ENCODE measurements at regions not wholly inside any gene's neighbourhood (a gene's known extent, or its start where the extent isn't known, plus 50 kb on each side); places are given as distances from the start of the nearest gene placed in this dataset.

DNA sequence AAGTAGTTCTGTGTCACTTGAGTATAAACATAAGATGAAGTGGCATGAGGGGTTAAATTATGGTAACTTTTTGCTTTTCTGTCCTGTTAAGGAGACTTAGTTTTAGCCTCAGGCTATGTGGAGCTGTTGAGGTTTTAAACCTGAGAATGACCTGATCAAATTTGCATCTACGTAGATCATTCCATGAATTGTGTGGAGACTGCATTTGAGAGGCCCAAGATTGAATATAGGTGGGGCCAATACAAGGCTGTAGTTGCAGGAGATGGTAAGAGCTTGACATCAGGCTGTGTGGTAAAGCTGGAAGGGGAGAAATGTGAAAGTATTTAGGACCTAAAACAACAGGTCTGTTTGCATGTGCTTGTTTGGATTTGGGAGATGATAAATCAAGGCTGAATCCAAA, 249.5 kb downstream of the SLC16A7 start:
- no TSS peak for BruUV-seq (replicated peaks)
- H3K36me3 ChIP-seq (ENCODE audit: insufficient read depth, low read length): no peaks in the 10 kb centered on the region
- DNase-seq (ENCODE audit: low spot score): no peak
- no peak overlapping the region for H2AFZ ChIP-seq (ENCODE audit: low read length)
- no peaks in the 10 kb centered on the region for H4K20me1 ChIP-seq (ENCODE audit: insufficient read depth, low read length)
- ChIA-PET POLR2A (no interaction called here), CTCF (ENCODE audit: unreplicated experiment) (no interaction called here)
- H3K4me1 ChIP-seq (ENCODE audit: insufficient read depth, low read length, poor library complexity, severe bottlenecking): no peaks in the 10 kb centered on the region
- no peak for TF ChIP-seq EZH2phosphoT487 (IDR thresholded peaks at IDR 0.05; ENCODE audit: borderline replicate concordance, low read depth, low read length)
- TF ChIP-seq, protein P1, sequence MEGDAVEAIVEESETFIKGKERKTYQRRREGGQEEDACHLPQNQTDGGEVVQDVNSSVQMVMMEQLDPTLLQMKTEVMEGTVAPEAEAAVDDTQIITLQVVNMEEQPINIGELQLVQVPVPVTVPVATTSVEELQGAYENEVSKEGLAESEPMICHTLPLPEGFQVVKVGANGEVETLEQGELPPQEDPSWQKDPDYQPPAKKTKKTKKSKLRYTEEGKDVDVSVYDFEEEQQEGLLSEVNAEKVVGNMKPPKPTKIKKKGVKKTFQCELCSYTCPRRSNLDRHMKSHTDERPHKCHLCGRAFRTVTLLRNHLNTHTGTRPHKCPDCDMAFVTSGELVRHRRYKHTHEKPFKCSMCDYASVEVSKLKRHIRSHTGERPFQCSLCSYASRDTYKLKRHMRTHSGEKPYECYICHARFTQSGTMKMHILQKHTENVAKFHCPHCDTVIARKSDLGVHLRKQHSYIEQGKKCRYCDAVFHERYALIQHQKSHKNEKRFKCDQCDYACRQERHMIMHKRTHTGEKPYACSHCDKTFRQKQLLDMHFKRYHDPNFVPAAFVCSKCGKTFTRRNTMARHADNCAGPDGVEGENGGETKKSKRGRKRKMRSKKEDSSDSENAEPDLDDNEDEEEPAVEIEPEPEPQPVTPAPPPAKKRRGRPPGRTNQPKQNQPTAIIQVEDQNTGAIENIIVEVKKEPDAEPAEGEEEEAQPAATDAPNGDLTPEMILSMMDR (conservative IDR thresholded peaks at IDR 0.05; ENCODE audit: low read length): no peak
- no peak overlapping the region for H3K4me3 ChIP-seq (ENCODE audit: low read depth, low read length, poor library complexity, severe bottlenecking)
- no peaks in the 10 kb centered on the region for H3K79me2 ChIP-seq (ENCODE audit: insufficient read depth, low read depth, low read length)
- intact Hi-C loops (cut with micrococcal nuclease; ENCODE audit: unreplicated experiment): no loop called here
- no peaks in the 10 kb centered on the region for H3K9me2 ChIP-seq (ENCODE audit: insufficient read depth, low read length)
- no peak overlapping the region for H3K4me2 ChIP-seq (ENCODE audit: low read length)
- no peak overlapping the region for H3K27ac ChIP-seq (ENCODE audit: low read depth, low read length, poor library complexity, severe bottlenecking)
- H3K9me3 ChIP-seq (ENCODE audit: low read length): no peaks in the 10 kb centered on the region

DNA sequence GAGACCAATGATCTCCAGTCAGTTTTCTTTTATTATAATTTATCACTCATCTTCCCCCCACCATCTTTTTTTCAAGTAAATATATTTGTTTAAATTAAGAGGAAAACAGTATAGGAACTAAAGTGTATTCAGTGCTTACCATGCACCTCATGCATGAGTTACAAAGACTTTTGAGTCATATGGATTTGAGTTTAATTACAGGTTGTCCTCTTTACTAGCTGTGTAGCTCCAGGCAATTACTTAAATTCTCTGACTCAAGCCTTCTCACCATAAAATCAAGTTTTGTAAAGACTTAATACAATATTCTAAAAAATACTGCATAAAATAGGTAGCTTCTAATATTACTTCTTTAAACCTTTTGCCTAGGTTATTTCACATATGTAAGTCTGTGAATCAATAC, 251.3 kb downstream of the SLC16A7 start:
- no peak for DNase-seq (ENCODE audit: low spot score)
- Histone ChIP-seq H3K4me1 (ENCODE audit: insufficient read depth, low read length, poor library complexity, severe bottlenecking) (no peaks in the 10 kb centered on the region), H3K9me2 (ENCODE audit: insufficient read depth, low read length) (no peaks in the 10 kb centered on the region), H3K9me3 (ENCODE audit: low read length) (no peaks in the 10 kb centered on the region), H3K79me2 (ENCODE audit: insufficient read depth, low read depth, low read length) (no peaks in the 10 kb centered on the region), H3K4me3 (ENCODE audit: low read depth, low read length, poor library complexity, severe bottlenecking) (no peak overlapping the region), H3K36me3 (ENCODE audit: insufficient read depth, low read length) (no peaks in the 10 kb centered on the region), H4K20me1 (ENCODE audit: insufficient read depth, low read length) (no peaks in the 10 kb centered on the region), H3K4me2 (ENCODE audit: low read length) (no peak overlapping the region), H2AFZ (ENCODE audit: low read length) (no peak overlapping the region), H3K27ac (ENCODE audit: low read depth, low read length, poor library complexity, severe bottlenecking) (no peak overlapping the region)
- ChIA-PET CTCF (ENCODE audit: unreplicated experiment) (no interaction called here), POLR2A (no interaction called here)
- TF ChIP-seq, protein P1 (conservative IDR thresholded peaks at IDR 0.05; ENCODE audit: low read length): no peak
- TF ChIP-seq EZH2phosphoT487 (IDR thresholded peaks at IDR 0.05; ENCODE audit: borderline replicate concordance, low read depth, low read length): no peak
- BruUV-seq (replicated peaks): no TSS peak
- intact Hi-C loops (cut with micrococcal nuclease; ENCODE audit: unreplicated experiment): no loop called here

- no peak for DNase-seq (ENCODE audit: low spot score)
- Histone ChIP-seq H3K9me3 (ENCODE audit: low read length) (no peaks in the 10 kb centered on the region), H2AFZ (ENCODE audit: low read length) (no peak overlapping the region), H3K4me3 (ENCODE audit: low read depth, low read length, poor library complexity, severe bottlenecking) (no peak overlapping the region), H3K27ac (ENCODE audit: low read depth, low read length, poor library complexity, severe bottlenecking) (no peak overlapping the region), H3K4me2 (ENCODE audit: low read length) (no peak overlapping the region), H3K4me1 (ENCODE audit: insufficient read depth, low read length, poor library complexity, severe bottlenecking) (no peaks in the 10 kb centered on the region), H3K79me2 (ENCODE audit: insufficient read depth, low read depth, low read length) (no peaks in the 10 kb centered on the region), H4K20me1 (ENCODE audit: insufficient read depth, low read length) (no peaks in the 10 kb centered on the region), H3K9me2 (ENCODE audit: insufficient read depth, low read length) (no peaks in the 10 kb centered on the region), H3K36me3 (ENCODE audit: insufficient read depth, low read length) (no peaks in the 10 kb centered on the region)
- ChIA-PET CTCF (ENCODE audit: unreplicated experiment) (no interaction called here), POLR2A (no interaction called here)
- no peak for TF ChIP-seq EZH2phosphoT487 (IDR thresholded peaks at IDR 0.05; ENCODE audit: borderline replicate concordance, low read depth, low read length)
- TF ChIP-seq, protein P1 (conservative IDR thresholded peaks at IDR 0.05; ENCODE audit: low read length): no peak
- no TSS peak for BruUV-seq (replicated peaks)
- intact Hi-C loops (cut with micrococcal nuclease; ENCODE audit: unreplicated experiment): no loop called here
Observed at GRCh38 chr12:59850268-59850667, 254.4 kb downstream of the SLC16A7 start.

Data from OCI-LY7 (cell line).